ENCODE measurements at regions not wholly inside any gene's neighbourhood (a gene's known extent, or its start where the extent isn't known, plus 50 kb on each side); places are given as distances from the start of the nearest gene placed in this dataset.
"Not testable (repeated sequence)": the region's sequence is repeated elsewhere in the genome, so short reads cannot be mapped to it uniquely, and the experiment has no call there.

DNA sequence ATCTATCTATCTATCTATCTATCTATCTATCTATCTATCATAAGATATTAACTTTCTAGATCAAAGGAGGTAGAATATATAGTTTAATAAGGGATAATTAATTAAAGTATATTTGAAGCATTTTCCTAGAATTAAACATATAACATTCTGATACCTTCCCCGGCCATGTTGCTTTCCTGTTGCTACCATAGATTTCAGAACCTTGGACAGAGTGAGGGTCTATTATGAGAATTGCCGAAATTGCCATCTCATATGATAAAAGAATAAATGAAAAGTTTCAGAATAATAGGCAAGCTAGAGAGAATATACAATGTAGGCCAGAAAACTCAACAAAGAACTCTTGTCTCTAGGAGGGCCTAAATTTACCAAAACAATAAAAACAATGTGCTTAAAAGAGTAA lies 706.1 kb upstream of the TMPRSS15 start:
- Histone ChIP-seq H3K9me3 (no peaks in the 10 kb centered on the region), H3K36me3 (no peaks in the 10 kb centered on the region), H3K4me1 (no peaks in the 10 kb centered on the region), H3K4me3 (no peak overlapping the region), H3K27ac (no peak overlapping the region), H3K27me3 (no peaks in the 10 kb centered on the region)
- intact Hi-C loops (cut with DNase I; ENCODE audit: low total_unique reads) (no loop called here), in situ Hi-C loops (cut with MboI; ENCODE audit: low pct_ligation_motif_present in 1 of 4, low pct_unique_long_range_greater_than_20kb in 1 of 4, low sequenced_read_pairs in 3 of 4) (no loop called here)
- no peak for TF ChIP-seq POLR2AphosphoS5 (IDR thresholded peaks at IDR 0.05)
- no peak for TF ChIP-seq EP300 (IDR thresholded peaks at IDR 0.05; ENCODE audit: low read depth)
- no peak for TF ChIP-seq POLR2A (IDR thresholded peaks at IDR 0.05)
- TF ChIP-seq, protein P1, sequence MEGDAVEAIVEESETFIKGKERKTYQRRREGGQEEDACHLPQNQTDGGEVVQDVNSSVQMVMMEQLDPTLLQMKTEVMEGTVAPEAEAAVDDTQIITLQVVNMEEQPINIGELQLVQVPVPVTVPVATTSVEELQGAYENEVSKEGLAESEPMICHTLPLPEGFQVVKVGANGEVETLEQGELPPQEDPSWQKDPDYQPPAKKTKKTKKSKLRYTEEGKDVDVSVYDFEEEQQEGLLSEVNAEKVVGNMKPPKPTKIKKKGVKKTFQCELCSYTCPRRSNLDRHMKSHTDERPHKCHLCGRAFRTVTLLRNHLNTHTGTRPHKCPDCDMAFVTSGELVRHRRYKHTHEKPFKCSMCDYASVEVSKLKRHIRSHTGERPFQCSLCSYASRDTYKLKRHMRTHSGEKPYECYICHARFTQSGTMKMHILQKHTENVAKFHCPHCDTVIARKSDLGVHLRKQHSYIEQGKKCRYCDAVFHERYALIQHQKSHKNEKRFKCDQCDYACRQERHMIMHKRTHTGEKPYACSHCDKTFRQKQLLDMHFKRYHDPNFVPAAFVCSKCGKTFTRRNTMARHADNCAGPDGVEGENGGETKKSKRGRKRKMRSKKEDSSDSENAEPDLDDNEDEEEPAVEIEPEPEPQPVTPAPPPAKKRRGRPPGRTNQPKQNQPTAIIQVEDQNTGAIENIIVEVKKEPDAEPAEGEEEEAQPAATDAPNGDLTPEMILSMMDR (IDR thresholded peaks at IDR 0.05) = no peak
- WGBS, 2 donors (ENCODE audit: low coverage in 1 of 2) = 79 to 85% methylated on average over 2 of the region's 2 CpGs
- no peak for DNase-seq

- H3K36me3 ChIP-seq; in situ Hi-C loops (cut with MboI; ENCODE audit: low pct_ligation_motif_present in 1 of 4, low pct_unique_long_range_greater_than_20kb in 1 of 4, low sequenced_read_pairs in 3 of 4); intact Hi-C loops (cut with DNase I; ENCODE audit: low total_unique reads); H3K9me3 ChIP-seq; DNase-seq; H3K4me3 ChIP-seq; H3K4me1 ChIP-seq; H3K27ac ChIP-seq; H3K27me3 ChIP-seq: not testable (repeated sequence)
- WGBS, 2 donors (ENCODE audit: low coverage in 1 of 2) = 69 to 84% methylated on average over 4 of the region's 4 CpGs
Observed at GRCh38 chr21:19119259-19119658, 715.7 kb upstream of the TMPRSS15 start.

DNA sequence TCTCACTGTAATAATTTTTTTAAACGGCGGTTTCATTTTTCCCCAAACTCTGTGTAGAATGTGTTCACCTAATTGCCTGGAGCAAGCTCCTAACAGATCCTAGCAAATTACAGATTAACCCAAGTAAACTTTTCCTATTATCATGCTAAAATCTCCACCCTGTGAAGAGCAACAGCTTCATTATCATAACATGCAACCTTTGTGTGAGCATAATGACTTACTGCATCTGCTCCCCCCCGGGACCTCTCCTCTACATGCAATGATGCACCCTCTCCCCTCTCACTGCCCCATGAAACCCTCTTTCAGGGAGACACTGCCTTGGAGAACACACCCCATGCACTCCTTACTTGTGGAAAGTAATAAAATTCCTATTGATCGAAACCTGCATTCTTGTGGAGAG lies 717.0 kb upstream of the TMPRSS15 start:
- TF ChIP-seq EP300 (IDR thresholded peaks at IDR 0.05; ENCODE audit: low read depth) (no peak), POLR2AphosphoS5 (IDR thresholded peaks at IDR 0.05) (no peak), POLR2A (IDR thresholded peaks at IDR 0.05) (no peak)
- TF ChIP-seq, protein P1 (IDR thresholded peaks at IDR 0.05) = no peak
- H3K36me3 ChIP-seq = no peaks in the 10 kb centered on the region
- no peaks in the 10 kb centered on the region for H3K27me3 ChIP-seq
- intact Hi-C loops (cut with DNase I; ENCODE audit: low total_unique reads) = no loop called here
- DNase-seq = no peak
- no peaks in the 10 kb centered on the region for H3K4me1 ChIP-seq
- no peak overlapping the region for H3K27ac ChIP-seq
- no peaks in the 10 kb centered on the region for H3K9me3 ChIP-seq
- 70 to 89% methylated on average over 4 of the region's 4 CpGs for WGBS, 2 donors (ENCODE audit: low coverage in 1 of 2)
- no peak overlapping the region for H3K4me3 ChIP-seq
- in situ Hi-C loops (cut with MboI; ENCODE audit: low pct_ligation_motif_present in 1 of 4, low pct_unique_long_range_greater_than_20kb in 1 of 4, low sequenced_read_pairs in 3 of 4) = no loop called here

GRCh38 chr21:19122356-19122755 lies 718.8 kb upstream of the TMPRSS15 start:
- in situ Hi-C loops (cut with MboI; ENCODE audit: low pct_ligation_motif_present in 1 of 4, low pct_unique_long_range_greater_than_20kb in 1 of 4, low sequenced_read_pairs in 3 of 4) = no loop called here
- intact Hi-C loops (cut with DNase I; ENCODE audit: low total_unique reads) = no loop called here
- TF ChIP-seq, protein P1 (IDR thresholded peaks at IDR 0.05) = no peak
- TF ChIP-seq POLR2AphosphoS5 (IDR thresholded peaks at IDR 0.05) (no peak), EP300 (IDR thresholded peaks at IDR 0.05; ENCODE audit: low read depth) (no peak), POLR2A (IDR thresholded peaks at IDR 0.05) (no peak)
- Histone ChIP-seq H3K9me3 (no peaks in the 10 kb centered on the region), H3K27ac (no peak overlapping the region), H3K27me3 (no peaks in the 10 kb centered on the region), H3K36me3 (no peaks in the 10 kb centered on the region), H3K4me1 (no peaks in the 10 kb centered on the region), H3K4me3 (no peak overlapping the region)
- DNase-seq = no peak
- 57 to 64% methylated on average over 2 of the region's 2 CpGs for WGBS, 2 donors (ENCODE audit: low coverage in 1 of 2)

DNA sequence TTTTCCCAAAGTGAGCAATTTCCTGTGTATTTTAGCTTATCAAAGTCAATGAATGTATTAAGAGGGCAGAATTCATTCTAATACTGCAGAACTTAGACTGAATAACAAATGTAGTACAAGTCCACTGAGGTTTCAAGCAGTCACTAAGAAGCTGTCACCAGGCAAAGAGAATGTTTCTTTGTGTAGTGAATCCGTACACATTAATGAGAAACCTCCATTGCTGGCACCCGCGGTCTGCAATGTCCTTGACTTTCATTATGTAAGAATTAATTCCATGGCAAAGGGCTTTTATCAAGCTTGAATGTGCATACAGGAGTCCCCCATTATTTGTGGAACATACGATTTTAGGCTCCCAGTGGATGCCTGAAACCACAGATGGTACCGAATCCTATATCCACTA lies 719.5 kb upstream of the TMPRSS15 start:
- 87 to 90% methylated on average over 5 of the region's 5 CpGs for WGBS, 2 donors (ENCODE audit: low coverage in 1 of 2)
- TF ChIP-seq, protein P1 (IDR thresholded peaks at IDR 0.05) = no peak
- TF ChIP-seq POLR2A (IDR thresholded peaks at IDR 0.05) = no peak
- TF ChIP-seq EP300 (IDR thresholded peaks at IDR 0.05; ENCODE audit: low read depth) = no peak
- no peak for TF ChIP-seq POLR2AphosphoS5 (IDR thresholded peaks at IDR 0.05)
- H3K36me3 ChIP-seq = no peaks in the 10 kb centered on the region
- H3K27me3 ChIP-seq = no peaks in the 10 kb centered on the region
- no peaks in the 10 kb centered on the region for H3K4me1 ChIP-seq
- H3K9me3 ChIP-seq = no peaks in the 10 kb centered on the region
- intact Hi-C loops (cut with DNase I; ENCODE audit: low total_unique reads) = no loop called here
- H3K27ac ChIP-seq = no peak overlapping the region
- no peak overlapping the region for H3K4me3 ChIP-seq
- DNase-seq = no peak
- in situ Hi-C loops (cut with MboI; ENCODE audit: low pct_ligation_motif_present in 1 of 4, low pct_unique_long_range_greater_than_20kb in 1 of 4, low sequenced_read_pairs in 3 of 4) = no loop called here
